SK-N-SH (cell line): ENCODE measurements at regions not wholly inside any gene's neighbourhood (a gene's known extent, or its start where the extent isn't known, plus 50 kb on each side); places are given as distances from the start of the nearest gene placed in this dataset.

ENCODE experiments used
- CTCF ChIA-PET: fragments of 300-600, 350-600 bp; formaldehyde crosslinking; extraction: SDS; loops from one replicate; lab custom pipeline; 2021; lab: Yijun Ruan, JAX
- POLR2A ChIA-PET: fragments of 350-600 bp; sonication (Branson Sonifier 250); formaldehyde crosslinking; extraction: SDS; loops from one replicate; lab custom pipeline; 2020; ENCODE audit warnings: antibody characterized with exemption, inconsistent platforms; lab: Yijun Ruan, JAX
- DNase-seq: peaks from one replicate; pipeline ENCODE4 v3.0.0; 2012
- H2AFZ ChIP-seq: fragments of 200-600 bp; sonication (generic); 2 replicates; pipeline ENCODE4 v1.8.1; 2016; ENCODE audit warnings: antibody characterized with exemption, mild to moderate bottlenecking, low read depth
- H3F3A ChIP-seq: fragments of 200-600 bp; sonication (generic); replicated peaks from 2 replicates; pipeline ENCODE3; 2016; ENCODE audit warnings: antibody characterized with exemption, mild to moderate bottlenecking; ENCODE audit not compliant: insufficient read depth
- H3K27ac ChIP-seq, 2 experiments: fragments of 200-500 bp in 1 of 2; fragments of 200-600 bp in 1 of 2; sonication (Bioruptor generic) in 1 of 2; sonication (generic), shearing (Covaris generic) in 1 of 2; 2 replicates each; pipeline versions ENCODE4 v1.5.1 to v1.6.1; 2014 to 2016; ENCODE audit warnings: low read depth in 2 of 2, inconsistent platforms in 1 of 2, low read length in 1 of 2, mild to moderate bottlenecking in 1 of 2, mixed read lengths in 1 of 2
- H3K27me3 ChIP-seq: fragments of 200-600 bp; sonication (generic), shearing (Covaris generic); 2 replicates; pipeline ENCODE4 v1.6.1; 2016; ENCODE audit warnings: mixed run types; ENCODE audit not compliant: insufficient read depth
- H3K36me3 ChIP-seq, 2 experiments: fragments of 200-500 bp in 1 of 2; fragments of 200-600 bp in 1 of 2; sonication (Bioruptor generic) in 1 of 2; sonication (generic) in 1 of 2; replicated peaks in 1 of 2; 2 replicates each; pipeline versions ENCODE3 to v1.5.1; 2014 to 2016; ENCODE audit warnings: low read length in 1 of 2, mild to moderate bottlenecking in 1 of 2; ENCODE audit not compliant: insufficient read depth in 2 of 2, control insufficient read depth in 1 of 2
- H3K4me1 ChIP-seq, 2 experiments: fragments of 200-500 bp in 1 of 2; fragments of 200-600 bp in 1 of 2; sonication (Bioruptor generic) in 1 of 2; sonication (generic), shearing (Covaris generic) in 1 of 2; 2 replicates each; pipeline versions ENCODE4 v1.5.1 to v1.6.1; 2014 to 2016; ENCODE audit warnings: low read depth in 1 of 2, low read length in 1 of 2, mixed run types in 1 of 2; ENCODE audit not compliant: insufficient read depth in 2 of 2, control insufficient read depth in 1 of 2
- H3K4me2 ChIP-seq: fragments of 200-600 bp; sonication (generic), shearing (Covaris generic); 2 replicates; pipeline ENCODE4 v1.6.1; 2017; ENCODE audit warnings: mixed run types
- H3K4me3 ChIP-seq, 2 experiments: fragments of 200-500 bp in 1 of 2; fragments of 200-600 bp in 1 of 2; sonication (Bioruptor generic) in 1 of 2; sonication (generic), shearing (Covaris generic) in 1 of 2; 2 replicates each; pipeline versions ENCODE4 v1.5.1 to v1.8.1; 2014 to 2016; ENCODE audit warnings: low read depth in 2 of 2, inconsistent platforms in 1 of 2, low read length in 1 of 2, mild to moderate bottlenecking in 1 of 2, mixed read lengths in 1 of 2, moderate library complexity in 1 of 2
- H3K79me2 ChIP-seq: fragments of 200-600 bp; sonication (generic); 2 replicates; pipeline ENCODE4 v1.8.1; 2017; ENCODE audit warnings: mild to moderate bottlenecking; ENCODE audit not compliant: insufficient read depth
- H3K9ac ChIP-seq: fragments of 200-600 bp; sonication (generic); 2 replicates; pipeline ENCODE4 v1.6.1; 2017; ENCODE audit warnings: mixed run types
- H3K9me2 ChIP-seq: fragments of 200-600 bp; sonication (generic); 2 replicates; pipeline ENCODE4 v1.6.1; 2017; ENCODE audit warnings: mixed run types
- H3K9me3 ChIP-seq: fragments of 200-600 bp; sonication (generic); 2 replicates; pipeline ENCODE4 v1.6.1; 2017; ENCODE audit warnings: mixed run types, mild to moderate bottlenecking, moderate library complexity
- H4K20me1 ChIP-seq: fragments of 200-600 bp; sonication (generic); 2 replicates; pipeline ENCODE4 v1.6.1; 2017; ENCODE audit warnings: mild to moderate bottlenecking, mixed run types; ENCODE audit not compliant: insufficient read depth
- CHD2 ChIP-seq: fragments of 150-350 bp; IDR thresholded peaks from 2 replicates; pipeline ENCODE4 v1.6.1; 2018; ENCODE audit warnings: low read length; ENCODE audit not compliant: partially characterized antibody
- EZH2phosphoT487 ChIP-seq: fragments of 200-600 bp; sonication (generic); IDR thresholded peaks from 2 replicates; pipeline ENCODE4 v1.6.1; 2017; ENCODE audit warnings: low read depth, mixed run types, mild to moderate bottlenecking, antibody characterized with exemption, moderate library complexity, borderline replicate concordance
- FOXJ3 ChIP-seq: sonication (generic); formaldehyde crosslinking; IDR thresholded peaks from 2 replicates; pipeline ENCODE4 v1.5.1; 2020; ENCODE audit warnings: mild to moderate bottlenecking, missing genetic modification reagents
- MAX ChIP-seq: IDR thresholded peaks from 2 replicates; pipeline ENCODE4 v1.4.0; 2012; ENCODE audit warnings: low read depth
- RAD21 ChIP-seq: IDR thresholded peaks from 2 replicates; pipeline ENCODE4 v1.6.1; 2012; ENCODE audit warnings: mild to moderate bottlenecking, low read length
- SIN3A ChIP-seq: IDR thresholded peaks from 2 replicates; pipeline ENCODE4 v1.6.1; 2012; ENCODE audit warnings: low read depth, mild to moderate bottlenecking, low read length, moderate library complexity, borderline replicate concordance
- WGBS: methylation state at CpG from one replicate; pipeline ENCODE4 v1.1.6; 2017; ENCODE audit warnings: low lambda C conversion rate; 5-methylcytosine and 5-hydroxymethylcytosine counted together
- TF ChIP-seq, protein P1 (sequence below): fragments of 200-600 bp; sonication (generic); IDR thresholded peaks from 2 replicates; pipeline ENCODE4 v1.6.1; 2017; ENCODE audit warnings: antibody characterized with exemption, mild to moderate bottlenecking, moderate library complexity
- TF ChIP-seq, protein P2 (sequence below): fragments of 150-350 bp; IDR thresholded peaks from 2 replicates; pipeline ENCODE4 v1.6.1; 2016; ENCODE audit warnings: mild to moderate bottlenecking, low read depth, low read length

DNA sequence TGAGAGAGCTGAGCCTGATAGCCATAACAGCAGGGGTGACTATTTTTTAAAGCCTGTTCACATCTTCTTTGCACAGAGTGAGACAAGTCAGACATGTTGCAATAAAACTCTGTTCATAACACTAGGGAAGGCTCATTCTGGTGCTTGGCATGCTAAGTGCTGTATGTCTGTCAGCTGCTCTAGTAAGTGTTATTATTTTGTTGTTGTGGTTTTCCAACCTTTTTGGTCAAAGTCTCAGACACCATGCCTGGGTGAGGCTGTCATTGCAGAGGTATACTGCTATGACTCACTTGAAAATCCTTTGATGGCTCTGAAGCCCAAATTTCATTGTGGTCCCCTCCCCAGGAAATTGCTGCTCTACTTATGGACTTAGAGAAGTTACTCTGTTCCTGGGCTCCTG, 129.7 kb downstream of the ADRA2A start:
- Histone ChIP-seq H3K27me3 (no peaks in the 10 kb centered on the region), H3K36me3 (no peaks in the 10 kb centered on the region), H3K9me2 (no peaks in the 10 kb centered on the region), H3K79me2 (no peaks in the 10 kb centered on the region), H4K20me1 (no peaks in the 10 kb centered on the region), H3K4me3 (no peak overlapping the region), H2AFZ (no peak overlapping the region), H3K27ac (no peak overlapping the region), H3K4me2 (no peak overlapping the region), H3K9me3 (no peaks in the 10 kb centered on the region), H3K9ac (no peak overlapping the region), H3K4me1 (peaks cover 0 to 6% of the 10 kb centered on the region in 2 experiments; a peak in 1 of 4 replicates), H3F3A (no peaks in the 10 kb centered on the region)
- POLR2A ChIA-PET: no interaction called here
- TF ChIP-seq MAX (no peak), CHD2 (no peak), FOXJ3 (no peak), SIN3A (no peak), EZH2phosphoT487 (no peak)
- TF ChIP-seq, protein P1, sequence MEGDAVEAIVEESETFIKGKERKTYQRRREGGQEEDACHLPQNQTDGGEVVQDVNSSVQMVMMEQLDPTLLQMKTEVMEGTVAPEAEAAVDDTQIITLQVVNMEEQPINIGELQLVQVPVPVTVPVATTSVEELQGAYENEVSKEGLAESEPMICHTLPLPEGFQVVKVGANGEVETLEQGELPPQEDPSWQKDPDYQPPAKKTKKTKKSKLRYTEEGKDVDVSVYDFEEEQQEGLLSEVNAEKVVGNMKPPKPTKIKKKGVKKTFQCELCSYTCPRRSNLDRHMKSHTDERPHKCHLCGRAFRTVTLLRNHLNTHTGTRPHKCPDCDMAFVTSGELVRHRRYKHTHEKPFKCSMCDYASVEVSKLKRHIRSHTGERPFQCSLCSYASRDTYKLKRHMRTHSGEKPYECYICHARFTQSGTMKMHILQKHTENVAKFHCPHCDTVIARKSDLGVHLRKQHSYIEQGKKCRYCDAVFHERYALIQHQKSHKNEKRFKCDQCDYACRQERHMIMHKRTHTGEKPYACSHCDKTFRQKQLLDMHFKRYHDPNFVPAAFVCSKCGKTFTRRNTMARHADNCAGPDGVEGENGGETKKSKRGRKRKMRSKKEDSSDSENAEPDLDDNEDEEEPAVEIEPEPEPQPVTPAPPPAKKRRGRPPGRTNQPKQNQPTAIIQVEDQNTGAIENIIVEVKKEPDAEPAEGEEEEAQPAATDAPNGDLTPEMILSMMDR: no peak
- DNase-seq: no peak
- CTCF ChIA-PET: interaction anchor here (4.4 kb wide), 1 partner anchor 130 kb away, joined by 21 read pairs; the partner anchor contains the start of gene ADRA2A

GRCh38 chr10:111207500-111207899, 130.7 kb downstream of the ADRA2A start:
- H3K9me3 ChIP-seq: no peaks in the 10 kb centered on the region

More at GRCh38 chr10:111207500-111207899, 130.7 kb downstream of the ADRA2A start:
- no peaks in the 10 kb centered on the region for H3F3A ChIP-seq
- ChIA-PET CTCF (interaction anchor here (4.4 kb wide), 1 partner anchor 131 kb away, joined by 21 read pairs; the partner anchor contains the start of gene ADRA2A), POLR2A (no interaction called here)
- H3K27me3 ChIP-seq: no peaks in the 10 kb centered on the region
- 40% methylated on average over 1 of the region's 5 CpGs for WGBS
- no peak overlapping the region for H3K9ac ChIP-seq
- TF ChIP-seq, protein P2, sequence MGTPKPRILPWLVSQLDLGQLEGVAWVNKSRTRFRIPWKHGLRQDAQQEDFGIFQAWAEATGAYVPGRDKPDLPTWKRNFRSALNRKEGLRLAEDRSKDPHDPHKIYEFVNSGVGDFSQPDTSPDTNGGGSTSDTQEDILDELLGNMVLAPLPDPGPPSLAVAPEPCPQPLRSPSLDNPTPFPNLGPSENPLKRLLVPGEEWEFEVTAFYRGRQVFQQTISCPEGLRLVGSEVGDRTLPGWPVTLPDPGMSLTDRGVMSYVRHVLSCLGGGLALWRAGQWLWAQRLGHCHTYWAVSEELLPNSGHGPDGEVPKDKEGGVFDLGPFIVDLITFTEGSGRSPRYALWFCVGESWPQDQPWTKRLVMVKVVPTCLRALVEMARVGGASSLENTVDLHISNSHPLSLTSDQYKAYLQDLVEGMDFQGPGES: no peak
- TF ChIP-seq RAD21: peak; percentile 47
- H2AFZ ChIP-seq: no peak overlapping the region
- H3K79me2 ChIP-seq: no peaks in the 10 kb centered on the region
- H3K4me2 ChIP-seq: no peak overlapping the region
- H3K4me1 ChIP-seq: peaks cover 0 to 6% of the 10 kb centered on the region in 2 experiments; a peak in 1 of 4 replicates
- H3K36me3 ChIP-seq: no peaks in the 10 kb centered on the region
- no peak overlapping the region for H3K4me3 ChIP-seq
- H3K9me2 ChIP-seq: no peaks in the 10 kb centered on the region; the same call in 1 of the 2 replicates
- peak; percentile 5 for DNase-seq
- no peaks in the 10 kb centered on the region for H4K20me1 ChIP-seq
- no peak overlapping the region for H3K27ac ChIP-seq
